COLO829 (cell line): ENCODE measurements at regions not wholly inside any gene's neighbourhood (a gene's known extent, or its start where the extent isn't known, plus 50 kb on each side); places are given as distances from the start of the nearest gene placed in this dataset.
"Not testable (repeated sequence)": the region's sequence is repeated elsewhere in the genome, so short reads cannot be mapped to it uniquely, and the experiment has no call there.

ENCODE experiments used
- DNase-seq: peaks from one replicate; pipeline ENCODE4 v3.0.0; 2012; ENCODE audit warnings: low spot score

GRCh38 chr9:29220596-29221251, 1647.4 kb upstream of the C9orf72 start:
- DNase-seq, result no peak

- no peak for DNase-seq
Observed at GRCh38 chr9:29228558-29228957, 1655.3 kb upstream of the C9orf72 start.

- no peak for DNase-seq
Observed at GRCh38 chr9:29230931-29231330, 1657.7 kb upstream of the C9orf72 start.

GRCh38 chr9:29233193-29233592, 1659.9 kb upstream of the C9orf72 start:
- no peak for DNase-seq

- no peak for DNase-seq
Observed at GRCh38 chr9:29241320-29241719, 1668.0 kb upstream of the C9orf72 start.

GRCh38 chr9:29245351-29245750, 1672.1 kb upstream of the C9orf72 start:
- no peak for DNase-seq

- DNase-seq, result not testable (repeated sequence)
Observed at GRCh38 chr9:29270400-29270799, 1697.1 kb upstream of the C9orf72 start.

- DNase-seq, result no peak
Observed at GRCh38 chr9:29282121-29282520, 1708.8 kb upstream of the C9orf72 start.

GRCh38 chr9:29285818-29286217, 1712.5 kb upstream of the C9orf72 start:
- peak; percentile 0 for DNase-seq

- no peak for DNase-seq
Observed at GRCh38 chr9:29289365-29289764, 1716.1 kb upstream of the C9orf72 start.

GRCh38 chr9:29290516-29290915, 1717.2 kb upstream of the C9orf72 start:
- DNase-seq, result no peak

GRCh38 chr9:29297592-29297991, 1724.3 kb upstream of the C9orf72 start:
- no peak for DNase-seq

- no peak for DNase-seq
Observed at GRCh38 chr9:29311221-29311620, 1737.9 kb upstream of the C9orf72 start.

- no peak for DNase-seq
Observed at GRCh38 chr9:29312327-29312726, 1739.0 kb upstream of the C9orf72 start.

- no peak for DNase-seq
Observed at GRCh38 chr9:29319736-29320513, 1746.6 kb upstream of the C9orf72 start.

- no peak for DNase-seq
Observed at GRCh38 chr9:29322240-29322639, 1749.0 kb upstream of the C9orf72 start.

- no peak for DNase-seq
Observed at GRCh38 chr9:29325894-29326293, 1752.6 kb upstream of the C9orf72 start.

GRCh38 chr9:29332789-29333188, 1759.5 kb upstream of the C9orf72 start:
- peak; percentile 20 for DNase-seq

- no peak for DNase-seq
Observed at GRCh38 chr9:29336281-29336680, 1763.0 kb upstream of the C9orf72 start.

GRCh38 chr9:29339387-29339786, 1766.1 kb upstream of the C9orf72 start:
- no peak for DNase-seq

GRCh38 chr9:29348999-29349398, 1775.7 kb upstream of the C9orf72 start:
- DNase-seq, result no peak

- no peak for DNase-seq
Observed at GRCh38 chr9:29389421-29389820, 1816.1 kb upstream of the C9orf72 start.

- no peak for DNase-seq
Observed at GRCh38 chr9:29390859-29391258, 1817.6 kb upstream of the C9orf72 start.

GRCh38 chr9:29393064-29393463, 1819.8 kb upstream of the C9orf72 start:
- DNase-seq, result no peak
